ENCODE measurements at regions not wholly inside any gene's neighbourhood (a gene's known extent, or its start where the extent isn't known, plus 50 kb on each side); places are given as distances from the start of the nearest gene placed in this dataset.

GRCh38 chr17:73847952-73848351 lies 203.7 kb upstream of the SDK2 start:
- no peak for TF ChIP-seq SIN3A (conservative IDR thresholded peaks at IDR 0.05 in 1 of 2, IDR thresholded peaks at IDR 0.05 in 1 of 2; ENCODE audit: low read depth in 1 of 2, low read length in 2 of 2)
- TF ChIP-seq YY1 (IDR thresholded peaks at IDR 0.05; ENCODE audit: low read depth, low read length), result no peak
- TF ChIP-seq CTCF (IDR thresholded peaks at IDR 0.05; ENCODE audit: control extremely low read depth in 1 of 3, insufficient read depth in 1 of 3, low read depth in 1 of 3, low read length in 3 of 3), result no peak
- no peak for TF ChIP-seq PHF8 (conservative IDR thresholded peaks at IDR 0.05; ENCODE audit: low read depth, low read length)
